ENCODE measurements at regions not wholly inside any gene's neighbourhood (a gene's known extent, or its start where the extent isn't known, plus 50 kb on each side); places are given as distances from the start of the nearest gene placed in this dataset.

DNA sequence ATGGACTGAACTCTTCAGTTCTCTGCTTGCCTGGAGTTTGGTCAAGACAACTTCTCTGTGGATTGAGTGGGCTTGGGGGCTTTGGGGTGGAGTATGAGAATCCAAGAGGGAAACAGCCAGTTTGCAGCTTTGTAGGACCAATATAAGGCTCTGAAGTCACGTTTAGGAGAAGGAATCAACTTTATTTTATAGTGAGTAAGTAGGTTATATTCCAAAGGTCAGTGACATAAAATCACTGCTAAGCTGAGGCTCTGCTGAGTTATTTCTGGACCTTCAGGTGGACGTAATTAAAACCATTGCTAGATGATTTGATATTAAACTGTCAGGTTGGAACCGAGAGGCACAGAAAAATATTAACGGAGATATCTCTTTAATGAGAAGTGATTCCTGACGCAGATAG, 514.4 kb downstream of the DMAC1 start:
- FAIRE-seq: no peak
- TF ChIP-seq POLR2AphosphoS5 (IDR thresholded peaks at IDR 0.05; ENCODE audit: low read depth, low read length) (no peak), POLR2A (IDR thresholded peaks at IDR 0.05; ENCODE audit: low read depth, low read length) (no peak), TAF1 (IDR thresholded peaks at IDR 0.05; ENCODE audit: borderline replicate concordance, low read depth, low read length) (no peak)
- DNase-seq (ENCODE audit: insufficient read length): no peak

DNA sequence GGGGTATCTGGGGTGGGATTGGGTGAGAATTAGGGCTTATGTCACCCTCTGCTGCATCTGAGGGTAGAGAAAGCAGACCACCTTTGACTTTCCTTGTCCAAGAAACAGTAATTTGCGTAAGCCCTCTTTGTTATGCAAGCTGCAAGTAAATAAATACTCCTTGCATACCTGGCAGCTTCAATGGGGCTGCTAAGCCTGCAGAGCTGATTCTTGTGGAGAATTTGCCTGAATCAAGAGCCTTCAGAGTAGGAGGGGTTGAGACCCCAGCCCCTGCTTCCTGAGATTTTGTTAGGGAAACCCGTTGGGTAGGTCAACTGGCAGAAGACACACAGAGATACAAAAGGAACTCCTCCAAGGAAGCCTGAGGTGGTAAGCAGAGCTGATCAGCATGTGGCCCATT, 515.1 kb downstream of the DMAC1 start:
- no peak for DNase-seq (ENCODE audit: insufficient read length)
- FAIRE-seq: no peak
- TF ChIP-seq POLR2A (IDR thresholded peaks at IDR 0.05; ENCODE audit: low read depth, low read length) (no peak), POLR2AphosphoS5 (IDR thresholded peaks at IDR 0.05; ENCODE audit: low read depth, low read length) (no peak), TAF1 (IDR thresholded peaks at IDR 0.05; ENCODE audit: borderline replicate concordance, low read depth, low read length) (no peak)

DNA sequence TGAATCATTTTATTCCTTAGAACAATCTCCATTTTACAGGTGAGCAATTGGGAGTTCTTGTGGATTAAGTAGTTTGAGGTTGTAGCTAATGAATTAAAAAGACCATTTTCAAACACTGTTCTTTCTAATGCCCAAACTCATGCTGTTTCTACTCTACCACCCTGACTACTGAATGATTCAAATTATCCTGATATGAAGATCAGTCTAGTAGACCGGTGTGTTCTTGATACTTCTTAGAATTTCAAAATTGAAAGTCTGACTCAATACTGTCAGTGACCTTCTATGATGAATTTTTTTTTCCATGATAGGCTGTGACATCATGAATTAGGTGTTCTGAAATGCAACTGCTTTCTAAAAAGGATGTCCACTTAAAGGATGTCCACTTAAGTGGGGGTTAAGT, 515.5 kb downstream of the DMAC1 start:
- TF ChIP-seq TAF1 (IDR thresholded peaks at IDR 0.05; ENCODE audit: borderline replicate concordance, low read depth, low read length) (no peak), POLR2AphosphoS5 (IDR thresholded peaks at IDR 0.05; ENCODE audit: low read depth, low read length) (no peak), POLR2A (IDR thresholded peaks at IDR 0.05; ENCODE audit: low read depth, low read length) (no peak)
- no peak for DNase-seq (ENCODE audit: insufficient read length)
- no peak for FAIRE-seq

- DNase-seq (ENCODE audit: insufficient read length) (no peak), FAIRE-seq (no peak)
- TF ChIP-seq POLR2A (IDR thresholded peaks at IDR 0.05; ENCODE audit: low read depth, low read length) (no peak), TAF1 (IDR thresholded peaks at IDR 0.05; ENCODE audit: borderline replicate concordance, low read depth, low read length) (no peak), POLR2AphosphoS5 (IDR thresholded peaks at IDR 0.05; ENCODE audit: low read depth, low read length) (no peak)
Observed at GRCh38 chr9:7273575-7273974, 515.8 kb downstream of the KDM4C start.

DNA sequence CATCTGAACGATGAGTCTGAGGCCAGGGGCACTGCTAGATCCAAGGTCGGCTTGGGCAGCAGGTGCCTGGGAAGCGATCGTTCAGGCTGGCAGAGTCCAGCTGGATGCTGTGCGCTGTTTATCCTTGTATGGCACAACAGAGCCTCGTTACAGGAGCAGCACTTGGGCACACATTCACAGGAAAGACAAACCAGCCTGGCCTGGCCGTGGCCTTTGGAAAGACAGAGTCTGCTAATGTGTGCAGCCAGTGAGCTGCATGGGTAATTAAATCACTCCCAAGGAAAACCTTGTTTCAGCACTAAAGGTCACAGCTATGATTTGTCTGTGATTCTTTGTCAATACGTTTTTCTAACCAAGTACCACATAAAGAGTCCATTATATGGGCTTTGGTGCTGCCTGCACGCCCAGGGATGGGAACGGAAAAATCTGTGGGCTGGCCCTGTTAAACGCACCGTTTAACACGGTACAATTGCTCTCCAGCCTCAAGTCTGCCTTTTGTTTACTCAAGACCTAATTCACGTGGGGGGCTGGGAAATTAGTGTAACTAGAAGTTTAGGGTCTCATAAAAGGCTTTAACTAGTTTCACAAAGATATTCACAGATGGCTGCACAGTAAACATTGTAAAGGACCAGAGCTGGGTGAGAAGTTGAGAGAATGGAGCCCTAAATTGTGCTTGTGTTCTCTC, 509.3 kb downstream of the KDM4C start:
- no peak for DNase-seq (ENCODE audit: insufficient read length)

DNA sequence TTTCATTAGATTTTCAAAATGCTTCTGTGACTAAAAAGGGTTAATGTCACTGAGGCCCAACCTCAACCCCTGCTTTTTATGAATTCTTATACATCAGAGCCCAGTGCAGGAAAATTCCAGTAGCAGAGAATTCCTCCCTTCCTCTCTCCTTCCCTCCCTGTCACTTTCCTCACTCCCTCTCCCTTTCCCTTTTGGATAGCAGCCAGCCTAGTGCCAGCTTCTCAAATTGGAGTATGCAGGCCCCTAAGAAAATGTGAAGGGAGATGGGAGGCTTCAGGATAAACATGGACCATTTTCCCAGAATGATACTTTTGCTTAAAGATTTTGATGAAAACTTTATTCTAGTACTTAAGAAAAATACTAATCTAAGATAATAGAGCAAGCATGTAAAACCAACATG, 507.4 kb downstream of the KDM4C start:
- FAIRE-seq (no peak), DNase-seq (ENCODE audit: insufficient read length) (no peak)
- TF ChIP-seq TAF1 (IDR thresholded peaks at IDR 0.05; ENCODE audit: borderline replicate concordance, low read depth, low read length): no peak
- TF ChIP-seq POLR2AphosphoS5 (IDR thresholded peaks at IDR 0.05; ENCODE audit: low read depth, low read length): no peak
- TF ChIP-seq POLR2A (IDR thresholded peaks at IDR 0.05; ENCODE audit: low read depth, low read length): no peak

More for the DNA sequence above, 509.3 kb downstream of the KDM4C start:
- no peak for TF ChIP-seq POLR2AphosphoS5 (IDR thresholded peaks at IDR 0.05; ENCODE audit: low read depth, low read length)
- TF ChIP-seq TAF1 (IDR thresholded peaks at IDR 0.05; ENCODE audit: borderline replicate concordance, low read depth, low read length): no peak
- TF ChIP-seq POLR2A (IDR thresholded peaks at IDR 0.05; ENCODE audit: low read depth, low read length): no peak
- FAIRE-seq: no peak

DNA sequence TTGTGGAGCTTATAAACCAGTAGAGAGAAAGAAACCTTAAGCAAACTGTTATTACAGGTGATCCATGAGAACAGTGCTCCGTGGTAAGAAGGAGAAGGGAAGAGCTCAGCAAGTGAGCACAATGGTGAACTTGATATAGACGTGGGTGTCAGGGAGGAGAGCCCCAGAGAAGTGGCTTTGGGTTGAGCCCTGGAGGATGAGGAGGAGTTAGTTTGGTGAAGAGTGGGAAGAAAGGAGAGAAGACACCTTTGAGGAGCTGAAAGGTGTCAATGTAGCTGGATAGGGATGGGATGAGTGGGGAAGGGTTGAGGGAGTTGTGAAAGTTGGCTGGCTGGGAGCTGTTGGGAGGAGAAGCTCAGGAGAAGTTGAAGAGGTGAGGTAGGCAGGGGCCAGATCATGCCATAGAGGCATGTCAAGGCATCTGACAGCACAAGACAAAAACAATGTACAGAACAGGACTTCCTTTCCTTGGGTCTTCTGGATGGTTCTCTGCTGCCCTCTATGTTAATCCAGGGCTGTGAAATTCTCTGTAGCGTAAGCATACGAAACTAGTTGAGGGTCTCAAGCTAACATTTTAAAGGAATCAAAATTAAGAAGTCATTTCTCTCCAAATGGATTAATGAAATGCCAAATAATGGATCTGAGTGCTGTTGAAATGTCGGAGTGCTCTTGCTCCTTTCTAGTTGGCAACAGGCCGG, 501.9 kb downstream of the KDM4C start:
- TF ChIP-seq POLR2AphosphoS5 (IDR thresholded peaks at IDR 0.05; ENCODE audit: low read depth, low read length) (no peak), POLR2A (IDR thresholded peaks at IDR 0.05; ENCODE audit: low read depth, low read length) (no peak), TAF1 (IDR thresholded peaks at IDR 0.05; ENCODE audit: borderline replicate concordance, low read depth, low read length) (no peak)
- DNase-seq (ENCODE audit: insufficient read length) (no peak), FAIRE-seq (no peak)

DNA sequence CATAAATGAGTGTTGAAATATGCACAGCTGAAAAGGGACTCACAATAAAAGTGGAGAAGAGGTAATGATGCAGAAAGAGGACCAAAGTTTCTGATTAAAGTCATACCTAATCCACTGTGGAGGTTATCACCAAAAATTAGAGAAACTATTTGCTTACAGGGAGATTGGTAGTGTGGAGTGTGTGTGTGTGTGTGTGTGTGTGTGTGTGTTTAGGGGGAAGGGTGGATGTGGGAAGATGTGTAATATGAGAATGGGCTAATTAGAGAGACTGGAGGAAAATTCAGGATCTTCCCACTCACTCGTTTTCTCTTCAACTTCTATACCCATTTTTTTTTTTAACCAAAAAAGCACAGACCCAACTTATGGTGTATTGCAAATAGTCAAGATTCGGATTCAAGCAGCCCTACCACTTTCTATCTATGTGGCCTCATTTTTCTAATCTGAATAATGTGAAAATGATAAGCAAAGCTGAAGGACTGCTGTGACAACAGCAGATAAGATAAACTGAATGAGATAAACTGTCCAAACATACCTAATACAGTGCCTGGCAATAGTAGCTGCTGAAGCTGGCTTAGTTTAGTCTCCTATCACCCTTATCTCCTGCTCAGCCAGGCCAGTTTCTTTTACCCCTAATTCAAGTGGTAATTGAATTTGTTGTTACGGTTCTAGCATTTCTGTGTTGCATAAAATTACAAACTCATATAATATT, 501.1 kb downstream of the KDM4C start:
- no peak for FAIRE-seq
- no peak for DNase-seq (ENCODE audit: insufficient read length)
- TF ChIP-seq TAF1 (IDR thresholded peaks at IDR 0.05; ENCODE audit: borderline replicate concordance, low read depth, low read length) (no peak), POLR2AphosphoS5 (IDR thresholded peaks at IDR 0.05; ENCODE audit: low read depth, low read length) (no peak), POLR2A (IDR thresholded peaks at IDR 0.05; ENCODE audit: low read depth, low read length) (no peak)

DNA sequence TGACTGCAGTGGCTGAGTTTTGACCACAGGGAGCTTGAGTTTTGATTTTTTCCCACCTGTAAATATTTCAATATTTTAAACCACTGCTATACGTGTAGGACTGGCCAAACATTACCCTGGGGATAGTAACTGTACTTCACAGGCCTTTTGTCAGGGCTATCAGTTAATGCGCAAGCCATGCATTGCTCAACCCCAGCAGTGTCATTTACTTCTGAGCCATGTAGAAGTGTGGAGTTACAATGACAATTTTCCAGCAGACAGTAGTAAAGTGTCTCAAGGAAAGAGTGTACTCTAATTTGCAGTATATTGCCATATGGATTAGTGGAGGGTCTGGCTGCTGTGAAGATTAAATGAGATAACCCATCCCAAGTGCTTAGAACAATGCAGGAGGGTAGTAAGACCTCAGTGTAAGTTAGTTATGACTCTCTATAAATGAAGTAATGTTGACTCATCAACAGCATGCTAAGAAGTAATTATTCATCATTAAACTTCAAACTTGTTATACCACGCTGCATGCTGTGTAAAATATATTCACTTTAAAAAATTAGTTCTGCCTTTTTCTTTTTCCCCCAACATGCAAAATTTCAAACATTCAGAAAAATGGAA, 489.2 kb downstream of the KDM4C start:
- DNase-seq (ENCODE audit: insufficient read length) (no peak), FAIRE-seq (no peak)
- TF ChIP-seq TAF1 (IDR thresholded peaks at IDR 0.05; ENCODE audit: borderline replicate concordance, low read depth, low read length) (no peak), POLR2AphosphoS5 (IDR thresholded peaks at IDR 0.05; ENCODE audit: low read depth, low read length) (no peak), POLR2A (IDR thresholded peaks at IDR 0.05; ENCODE audit: low read depth, low read length) (no peak)

GRCh38 chr9:7245976-7246580, 488.3 kb downstream of the KDM4C start:
- TF ChIP-seq POLR2AphosphoS5 (IDR thresholded peaks at IDR 0.05; ENCODE audit: low read depth, low read length) (no peak), POLR2A (IDR thresholded peaks at IDR 0.05; ENCODE audit: low read depth, low read length) (no peak), TAF1 (IDR thresholded peaks at IDR 0.05; ENCODE audit: borderline replicate concordance, low read depth, low read length) (no peak)
- DNase-seq (ENCODE audit: insufficient read length): no peak
- FAIRE-seq: no peak

GRCh38 chr9:7243838-7244237, 486.1 kb downstream of the KDM4C start:
- no peak for FAIRE-seq

More at GRCh38 chr9:7243838-7244237, 486.1 kb downstream of the KDM4C start:
- TF ChIP-seq TAF1 (IDR thresholded peaks at IDR 0.05; ENCODE audit: borderline replicate concordance, low read depth, low read length) (no peak), POLR2AphosphoS5 (IDR thresholded peaks at IDR 0.05; ENCODE audit: low read depth, low read length) (no peak), POLR2A (IDR thresholded peaks at IDR 0.05; ENCODE audit: low read depth, low read length) (no peak)
- DNase-seq (ENCODE audit: insufficient read length): no peak
